ENCODE measurements at regions not wholly inside any gene's neighbourhood (a gene's known extent, or its start where the extent isn't known, plus 50 kb on each side); places are given as distances from the start of the nearest gene placed in this dataset.

- TF ChIP-seq TAF1 (IDR thresholded peaks at IDR 0.05; ENCODE audit: low read depth): no peak
- no peak for TF ChIP-seq USF1 (IDR thresholded peaks at IDR 0.05)
- TF ChIP-seq CEBPB (IDR thresholded peaks at IDR 0.05): no peak
- TF ChIP-seq, protein P1, sequence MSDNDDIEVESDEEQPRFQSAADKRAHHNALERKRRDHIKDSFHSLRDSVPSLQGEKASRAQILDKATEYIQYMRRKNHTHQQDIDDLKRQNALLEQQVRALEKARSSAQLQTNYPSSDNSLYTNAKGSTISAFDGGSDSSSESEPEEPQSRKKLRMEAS (IDR thresholded peaks at IDR 0.05): no peak
- no peak for TF ChIP-seq FOXM1 (IDR thresholded peaks at IDR 0.05; ENCODE audit: borderline replicate concordance, low read depth)
- no peak for TF ChIP-seq EGR1 (IDR thresholded peaks at IDR 0.05)
- TF ChIP-seq EP300 (IDR thresholded peaks at IDR 0.05; ENCODE audit: borderline replicate concordance): no peak
- no peak for TF ChIP-seq NFIC (IDR thresholded peaks at IDR 0.05)
- no peak for TF ChIP-seq TEAD4 (IDR thresholded peaks at IDR 0.05)
- no peak for TF ChIP-seq TCF12 (IDR thresholded peaks at IDR 0.05; ENCODE audit: low read depth)
- no peak for TF ChIP-seq RAD21 (IDR thresholded peaks at IDR 0.05; ENCODE audit: low read depth)
- TF ChIP-seq CREB1 (IDR thresholded peaks at IDR 0.05; ENCODE audit: low read depth): no peak
- no peak for TF ChIP-seq REST (IDR thresholded peaks at IDR 0.05; ENCODE audit: low read depth)
- no peak for TF ChIP-seq ZBTB7A (IDR thresholded peaks at IDR 0.05; ENCODE audit: low read depth)
- no peak for TF ChIP-seq YY1 (IDR thresholded peaks at IDR 0.05; ENCODE audit: low read depth)
Observed at GRCh38 chr1:4962836-4963235, 308.4 kb downstream of the AJAP1 start.

DNA sequence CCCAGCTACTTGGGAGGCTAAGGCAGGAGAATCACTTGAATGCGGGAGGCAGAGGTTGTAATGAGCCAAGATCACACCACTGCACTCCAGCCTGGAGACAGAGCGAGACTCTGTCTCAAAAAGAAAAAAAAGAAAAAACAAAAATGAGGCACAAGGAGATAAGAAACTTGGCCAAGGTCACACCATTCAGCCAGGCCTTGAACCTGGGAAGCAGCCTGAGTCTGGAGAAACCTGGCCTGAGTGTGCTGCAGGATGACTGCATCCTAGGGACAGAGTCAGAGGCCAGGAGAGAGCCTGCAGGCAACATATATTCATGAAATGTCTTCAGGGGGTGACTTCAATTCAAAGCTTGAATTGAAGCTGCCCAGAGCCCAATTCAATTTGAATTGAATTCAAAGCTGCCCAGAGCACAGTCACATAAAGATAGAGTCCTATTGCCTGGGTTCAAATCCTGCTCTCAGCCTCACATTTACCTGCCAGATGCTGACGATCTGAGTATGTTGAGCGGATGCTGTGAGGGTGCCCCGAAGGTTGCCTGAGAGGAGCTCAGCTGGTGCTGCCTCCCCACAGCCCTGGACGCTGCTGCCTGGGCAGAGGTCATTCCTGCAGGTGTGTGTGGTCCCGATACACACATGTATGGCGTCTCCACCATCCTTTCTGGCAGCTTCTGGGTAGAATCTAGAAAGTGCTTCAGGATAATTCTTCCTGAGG is 307.7 kb downstream of the AJAP1 start:
- TF ChIP-seq USF1 (IDR thresholded peaks at IDR 0.05): no peak
- no peak for TF ChIP-seq REST (IDR thresholded peaks at IDR 0.05; ENCODE audit: low read depth)
- TF ChIP-seq CREB1 (IDR thresholded peaks at IDR 0.05; ENCODE audit: low read depth): no peak
- TF ChIP-seq TEAD4 (IDR thresholded peaks at IDR 0.05): no peak
- no peak for TF ChIP-seq YY1 (IDR thresholded peaks at IDR 0.05; ENCODE audit: low read depth)
- no peak for TF ChIP-seq TCF12 (IDR thresholded peaks at IDR 0.05; ENCODE audit: low read depth)
- TF ChIP-seq EGR1 (IDR thresholded peaks at IDR 0.05): no peak

DNA sequence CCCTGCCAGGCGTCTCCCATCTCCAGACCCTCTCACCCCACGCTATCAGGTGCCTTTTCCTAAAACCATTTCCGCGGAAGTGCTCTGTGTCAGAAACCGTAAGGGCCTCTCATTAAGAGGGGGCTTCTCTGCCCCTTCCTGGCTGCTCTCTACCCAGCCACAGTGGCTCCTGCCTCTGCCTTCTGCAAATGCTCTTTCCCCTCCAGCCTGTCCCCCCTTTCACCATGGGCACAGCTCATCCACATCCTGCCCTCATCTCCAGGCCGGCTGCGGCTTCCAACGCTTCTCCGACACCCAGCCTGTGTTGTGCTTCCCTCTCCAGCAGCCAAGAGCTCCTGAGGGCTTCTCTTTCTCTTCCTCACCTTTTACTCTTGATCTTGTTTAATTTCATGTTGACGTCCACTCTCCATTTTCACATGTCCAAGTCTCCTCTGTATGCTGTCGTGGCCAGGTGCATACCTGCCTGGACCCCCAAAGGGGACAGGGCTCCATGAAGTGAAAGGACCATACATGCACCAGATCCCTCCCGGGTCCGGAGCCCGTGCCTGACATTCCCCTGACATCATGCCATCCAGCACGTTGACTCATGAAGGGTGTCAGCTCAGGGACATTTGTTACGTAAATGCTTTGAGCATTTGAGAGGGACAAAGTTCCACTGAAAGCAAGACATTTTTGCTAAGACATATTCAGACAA is 306.5 kb downstream of the AJAP1 start:
- TF ChIP-seq, protein P1 (IDR thresholded peaks at IDR 0.05): no peak
- TF ChIP-seq EP300 (IDR thresholded peaks at IDR 0.05; ENCODE audit: borderline replicate concordance): no peak
- no peak for TF ChIP-seq FOXM1 (IDR thresholded peaks at IDR 0.05; ENCODE audit: borderline replicate concordance, low read depth)
- no peak for TF ChIP-seq TAF1 (IDR thresholded peaks at IDR 0.05; ENCODE audit: low read depth)
- TF ChIP-seq CREB1 (IDR thresholded peaks at IDR 0.05; ENCODE audit: low read depth): no peak
- TF ChIP-seq CEBPB (IDR thresholded peaks at IDR 0.05): no peak

DNA sequence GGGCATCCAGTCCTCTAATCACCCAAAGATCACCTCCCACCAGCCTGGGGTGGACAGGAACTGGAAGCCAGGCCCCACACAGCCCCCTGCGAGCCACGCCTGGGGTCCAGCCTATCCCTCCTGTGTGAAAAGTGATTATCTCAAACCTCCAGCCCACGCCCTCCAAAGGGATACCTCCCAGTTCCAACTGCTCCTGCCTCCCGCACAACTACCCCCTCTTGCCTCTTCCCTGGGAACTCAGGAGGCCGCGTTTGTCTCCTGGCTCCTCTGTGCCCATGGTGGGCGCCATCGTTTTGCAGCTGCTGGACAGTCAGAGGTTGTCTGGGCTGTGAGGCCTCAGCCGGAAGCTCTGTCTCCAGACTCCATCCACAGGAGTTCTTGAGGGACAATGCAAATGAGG is 305.9 kb downstream of the AJAP1 start:
- TF ChIP-seq TAF1 (IDR thresholded peaks at IDR 0.05; ENCODE audit: low read depth) (no peak), CEBPB (IDR thresholded peaks at IDR 0.05) (no peak), NFIC (IDR thresholded peaks at IDR 0.05) (no peak), USF1 (IDR thresholded peaks at IDR 0.05) (no peak)
- TF ChIP-seq, protein P1 (IDR thresholded peaks at IDR 0.05): no peak

- TF ChIP-seq EP300 (IDR thresholded peaks at IDR 0.05; ENCODE audit: borderline replicate concordance) (no peak), EGR1 (IDR thresholded peaks at IDR 0.05) (no peak), FOXM1 (IDR thresholded peaks at IDR 0.05; ENCODE audit: borderline replicate concordance, low read depth) (no peak), USF1 (IDR thresholded peaks at IDR 0.05) (no peak), NFIC (IDR thresholded peaks at IDR 0.05) (no peak), TEAD4 (IDR thresholded peaks at IDR 0.05) (no peak), TAF1 (IDR thresholded peaks at IDR 0.05; ENCODE audit: low read depth) (no peak), YY1 (IDR thresholded peaks at IDR 0.05; ENCODE audit: low read depth) (no peak), CEBPB (IDR thresholded peaks at IDR 0.05) (no peak), REST (IDR thresholded peaks at IDR 0.05; ENCODE audit: low read depth) (no peak), CREB1 (IDR thresholded peaks at IDR 0.05; ENCODE audit: low read depth) (no peak)
- TF ChIP-seq, protein P1 (IDR thresholded peaks at IDR 0.05): no peak
Observed at GRCh38 chr1:4959216-4959615, 304.8 kb downstream of the AJAP1 start.

Measured in Ishikawa (cell line).